Left ventricle myocardium inferior (tissue), 1 donor: ENCODE measurements at regions not wholly inside any gene's neighbourhood (a gene's known extent, or its start where the extent isn't known, plus 50 kb on each side); places are given as distances from the start of the nearest gene placed in this dataset.

Source experiments
- DNase-seq: peaks from one replicate; pipeline ENCODE4 v3.0.0-alpha.2; 2020
- H3K27ac ChIP-seq: fragments of 200-600 bp; replicated peaks from 2 replicates; pipeline ENCODE4 v1.8.0; 2021
- H3K27me3 ChIP-seq: fragments of 200-600 bp; 2 replicates; pipeline ENCODE4 v1.8.0; 2021; ENCODE audit warnings: low read depth
- H3K36me3 ChIP-seq: fragments of 200-600 bp; 2 replicates; pipeline ENCODE4 v1.8.0; 2021
- H3K4me1 ChIP-seq: fragments of 200-600 bp; 2 replicates; pipeline ENCODE4 v1.8.0; 2021
- H3K4me3 ChIP-seq: fragments of 200-600 bp; 2 replicates; pipeline ENCODE4 v1.8.0; 2021; ENCODE audit warnings: mild to moderate bottlenecking, moderate library complexity
- H3K9me3 ChIP-seq: fragments of 200-600 bp; replicated peaks from 2 replicates; pipeline ENCODE4 v1.8.0; 2021
- CTCF ChIP-seq: fragments of 200-600 bp; IDR thresholded peaks from 2 replicates; pipeline ENCODE4 v1.8.0; 2021; ENCODE audit warnings: antibody characterized with exemption, mild to moderate bottlenecking, borderline replicate concordance
- intact Hi-C: fragments of 100-400 bp; cut with micrococcal nuclease; formaldehyde crosslinking; loops from one replicate; pipeline ENCODE4 v1.11.0; 2022
- donor health status: DM: no; HTN: yes; CAD: no; lungs with severe emphysema.

DNA sequence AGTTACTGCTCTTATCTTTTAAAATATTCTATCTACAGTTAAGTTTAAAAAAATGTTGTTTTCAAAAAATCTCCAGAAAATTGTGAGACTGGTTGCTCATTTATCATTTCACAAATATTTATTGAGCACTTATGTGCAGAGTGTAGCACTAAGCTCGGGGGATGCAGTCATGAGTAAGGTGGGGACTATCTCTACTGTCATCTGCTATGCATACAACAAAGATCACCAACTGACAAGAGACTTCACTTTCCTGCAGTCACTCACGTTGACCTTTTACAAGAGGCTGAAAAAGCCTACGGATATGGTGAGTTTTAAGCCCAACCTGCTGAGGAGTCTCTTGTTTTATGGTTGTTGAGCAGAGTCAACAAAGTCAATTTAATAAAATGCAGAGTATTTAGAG, 392.5 kb downstream of the KLF12 start:
- no peaks in the 10 kb centered on the region for H3K27me3 ChIP-seq
- no peak overlapping the region for H3K27ac ChIP-seq
- TF ChIP-seq CTCF = no peak
- H3K4me1 ChIP-seq = peaks cover 10% of the 10 kb centered on the region
- no peaks in the 10 kb centered on the region for H3K9me3 ChIP-seq
- intact Hi-C loops = no loop called here
- H3K4me3 ChIP-seq = no peak overlapping the region
- no peaks in the 10 kb centered on the region for H3K36me3 ChIP-seq
- no peak for DNase-seq

- DNase-seq = no peak
- Histone ChIP-seq H3K4me3 (peak overlapping the region; percentile 10), H3K4me1 (peaks cover 10% of the 10 kb centered on the region), H3K27ac (no peak overlapping the region), H3K9me3 (no peaks in the 10 kb centered on the region), H3K27me3 (no peaks in the 10 kb centered on the region), H3K36me3 (no peaks in the 10 kb centered on the region)
- intact Hi-C loops = no loop called here
- no peak for TF ChIP-seq CTCF
These were observed 393.1 kb downstream of the KLF12 start for GRCh38 chr13:73741111-73741510.

DNA sequence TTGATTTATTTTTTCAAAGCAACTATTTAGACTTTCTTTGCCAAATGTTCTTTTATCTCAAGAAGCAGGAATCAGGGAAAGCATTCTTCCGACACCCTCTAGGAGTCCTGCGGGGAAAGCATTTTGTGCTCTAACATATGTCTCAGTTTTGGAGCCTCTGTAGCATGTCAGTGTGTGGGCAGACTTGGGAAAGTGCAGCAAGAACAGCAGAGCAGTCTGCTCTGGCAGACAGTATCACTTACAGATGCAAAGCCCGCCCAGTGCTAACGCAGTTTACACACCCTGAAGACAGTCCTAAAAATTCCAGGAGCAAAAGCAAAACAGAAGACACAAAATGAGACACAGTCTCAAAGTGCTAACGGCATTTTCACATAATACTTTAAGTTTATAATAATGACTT, 393.5 kb downstream of the KLF12 start:
- Histone ChIP-seq H3K27ac (no peak overlapping the region), H3K36me3 (no peaks in the 10 kb centered on the region), H3K4me3 (peak overlapping the region; percentile 10), H3K9me3 (no peaks in the 10 kb centered on the region), H3K27me3 (no peaks in the 10 kb centered on the region), H3K4me1 (peaks cover 10% of the 10 kb centered on the region)
- TF ChIP-seq CTCF = no peak
- DNase-seq = no peak
- intact Hi-C loops = no loop called here

- Histone ChIP-seq H3K4me3 (no peak overlapping the region), H3K4me1 (peaks cover 7% of the 10 kb centered on the region), H3K9me3 (no peaks in the 10 kb centered on the region), H3K27ac (no peak overlapping the region), H3K36me3 (no peaks in the 10 kb centered on the region), H3K27me3 (no peaks in the 10 kb centered on the region)
- intact Hi-C loops = no loop called here
- DNase-seq = no peak
- TF ChIP-seq CTCF = no peak
These were observed 394.8 kb downstream of the KLF12 start for GRCh38 chr13:73739394-73739793.

GRCh38 chr13:73738626-73739025, 395.6 kb downstream of the KLF12 start:
- no peaks in the 10 kb centered on the region for H3K36me3 ChIP-seq
- no peak for DNase-seq
- intact Hi-C loops = no loop called here
- no peak overlapping the region for H3K4me3 ChIP-seq
- no peak for TF ChIP-seq CTCF
- H3K27ac ChIP-seq = no peak overlapping the region
- peaks cover 7% of the 10 kb centered on the region for H3K4me1 ChIP-seq
- H3K9me3 ChIP-seq = no peaks in the 10 kb centered on the region
- H3K27me3 ChIP-seq = no peaks in the 10 kb centered on the region

DNA sequence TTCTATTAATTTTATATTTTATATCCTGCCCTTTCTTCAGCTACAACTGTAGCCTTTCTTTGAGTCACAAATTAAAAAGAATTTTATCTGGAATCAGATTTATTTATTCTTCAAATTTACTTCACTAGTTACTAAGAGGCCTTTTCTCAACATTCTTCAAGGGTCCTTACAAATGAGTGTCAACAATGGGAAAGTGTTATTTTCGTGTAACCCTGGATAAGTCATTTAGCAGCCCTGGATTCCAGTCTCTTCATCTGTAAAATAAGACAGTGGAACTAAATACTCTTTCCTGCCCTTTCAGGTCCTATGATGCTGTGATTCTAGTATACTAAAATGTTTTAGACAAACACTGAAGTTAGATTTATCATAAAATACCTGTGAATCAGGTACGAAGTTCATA, 397.0 kb downstream of the KLF12 start:
- Histone ChIP-seq H3K4me1 (peaks cover 7% of the 10 kb centered on the region), H3K27me3 (no peaks in the 10 kb centered on the region), H3K36me3 (no peaks in the 10 kb centered on the region), H3K9me3 (no peaks in the 10 kb centered on the region), H3K4me3 (no peak overlapping the region), H3K27ac (no peak overlapping the region)
- intact Hi-C loops = no loop called here
- no peak for DNase-seq
- TF ChIP-seq CTCF = no peak
